WERI-Rb-1 (cell line): ENCODE measurements at regions not wholly inside any gene's neighbourhood (a gene's known extent, or its start where the extent isn't known, plus 50 kb on each side); places are given as distances from the start of the nearest gene placed in this dataset.
"Not testable (repeated sequence)": the region's sequence is repeated elsewhere in the genome, so short reads cannot be mapped to it uniquely, and the experiment has no call there.

Experiments
- DNase-seq: peaks from one replicate; pipeline ENCODE4 v3.0.0-alpha.2; 2020
- H3K27ac ChIP-seq: fragments of 250-450 bp; sonication (Bioruptor Pico); 2 replicates; pipeline ENCODE4 v1.5.1; 2020; ENCODE audit warnings: mild to moderate bottlenecking, moderate library complexity
- H3K27me3 ChIP-seq: fragments of 250-450 bp; sonication (Bioruptor Pico); 2 replicates; pipeline ENCODE4 v1.5.1; 2021; ENCODE audit warnings: mild to moderate bottlenecking, low read depth, moderate library complexity; ENCODE audit not compliant: insufficient read depth, severe bottlenecking
- H3K36me3 ChIP-seq: fragments of 250-450 bp; sonication (Bioruptor Pico); 2 replicates; pipeline ENCODE4 v1.5.1; 2020; ENCODE audit warnings: mild to moderate bottlenecking, moderate library complexity
- H3K4me3 ChIP-seq: 2 replicates; pipeline ENCODE4 v1.5.1; 2011; ENCODE audit warnings: low read depth, mild to moderate bottlenecking, control low read depth, low read length
- H3K9me3 ChIP-seq: fragments of 250-450 bp; sonication (Bioruptor Pico); 2 replicates; pipeline ENCODE4 v1.5.1; 2021; ENCODE audit warnings: mild to moderate bottlenecking, moderate library complexity; ENCODE audit not compliant: severe bottlenecking
- CTCF ChIP-seq: IDR thresholded peaks from 2 replicates; pipeline ENCODE4 v1.5.1; 2011; ENCODE audit warnings: low read depth, mild to moderate bottlenecking, control low read depth, inconsistent platforms, low read length

- Histone ChIP-seq H3K9me3 (no peaks in the 10 kb centered on the region), H3K27ac (no peak overlapping the region), H3K4me3 (no peak overlapping the region), H3K36me3 (no peaks in the 10 kb centered on the region), H3K27me3 (no peaks in the 10 kb centered on the region)
- no peak for TF ChIP-seq CTCF
- DNase-seq, result no peak
These were observed 71.1 kb upstream of the LHFPL2 start for GRCh38 chr5:78719504-78720219.

- no peak overlapping the region for H3K4me3 ChIP-seq
- no peak overlapping the region for H3K27ac ChIP-seq
- no peak for DNase-seq
- TF ChIP-seq CTCF, result no peak
- no peaks in the 10 kb centered on the region for H3K36me3 ChIP-seq
- no peaks in the 10 kb centered on the region for H3K27me3 ChIP-seq
- H3K9me3 ChIP-seq, result no peaks in the 10 kb centered on the region
These were observed 70.3 kb upstream of the LHFPL2 start for GRCh38 chr5:78718824-78719223.

GRCh38 chr5:78717674-78718584 is 69.4 kb upstream of the LHFPL2 start:
- H3K9me3 ChIP-seq, result no peaks in the 10 kb centered on the region
- H3K36me3 ChIP-seq, result no peaks in the 10 kb centered on the region
- no peak for DNase-seq
- H3K27me3 ChIP-seq, result no peaks in the 10 kb centered on the region
- H3K4me3 ChIP-seq, result no peak overlapping the region
- TF ChIP-seq CTCF, result no peak
- H3K27ac ChIP-seq, result no peak overlapping the region

- TF ChIP-seq CTCF, result no peak
- Histone ChIP-seq H3K4me3 (no peak overlapping the region), H3K27me3 (no peaks in the 10 kb centered on the region), H3K9me3 (no peaks in the 10 kb centered on the region), H3K36me3 (no peaks in the 10 kb centered on the region), H3K27ac (no peak overlapping the region)
- no peak for DNase-seq
These were observed 67.6 kb upstream of the LHFPL2 start for GRCh38 chr5:78716206-78716605.

GRCh38 chr5:78715351-78715750 is 66.8 kb upstream of the LHFPL2 start:
- not testable (repeated sequence) for H3K27me3 ChIP-seq, H3K27ac ChIP-seq, H3K36me3 ChIP-seq, H3K9me3 ChIP-seq, H3K4me3 ChIP-seq, DNase-seq

- not testable (repeated sequence) for H3K27me3 ChIP-seq, DNase-seq, H3K27ac ChIP-seq, H3K4me3 ChIP-seq, H3K36me3 ChIP-seq
- H3K9me3 ChIP-seq, result peaks cover 10% of the 10 kb centered on the region
These were observed 63.1 kb upstream of the LHFPL2 start for GRCh38 chr5:78711670-78712069.

- peaks cover 10% of the 10 kb centered on the region for H3K9me3 ChIP-seq
These were observed 61.3 kb upstream of the LHFPL2 start for GRCh38 chr5:78709729-78710430.

More at GRCh38 chr5:78709729-78710430, 61.3 kb upstream of the LHFPL2 start:
- not testable (repeated sequence) for H3K4me3 ChIP-seq, H3K36me3 ChIP-seq, H3K27ac ChIP-seq, H3K27me3 ChIP-seq, DNase-seq
